DMS153 treated with DMSO at 0.1 percent for 48 hours (cell line): ENCODE measurements at regions not wholly inside any gene's neighbourhood (a gene's known extent, or its start where the extent isn't known, plus 50 kb on each side); places are given as distances from the start of the nearest gene placed in this dataset.

ENCODE experiments used
- DNase-seq: peaks from one replicate; lab custom pipeline; 2025; ENCODE audit not compliant: unreplicated experiment; lab: John Stamatoyannopoulos, UW

DNA sequence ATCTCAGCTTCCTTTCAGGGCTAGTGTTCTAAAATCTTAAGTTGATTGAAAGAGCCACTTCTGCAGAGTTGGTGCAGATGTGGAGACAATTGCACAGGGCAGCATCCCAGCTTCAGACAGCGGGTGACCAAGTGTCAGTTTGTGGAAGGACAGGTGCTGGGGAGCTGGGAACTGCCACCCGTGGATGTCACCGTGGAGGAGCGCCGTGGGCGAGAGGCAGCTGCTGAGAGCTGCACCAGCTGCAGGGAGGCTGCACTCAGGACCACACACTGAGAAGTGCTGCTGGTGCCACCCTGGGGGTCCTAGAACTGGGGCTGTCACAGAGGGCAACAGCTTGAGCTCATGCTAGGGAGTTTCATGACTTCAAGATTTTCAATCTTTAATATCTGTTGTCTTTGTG, 543.0 kb upstream of the FZD8 start:
- DNase-seq, result no peak

GRCh38 chr10:36183726-36184125, 541.6 kb upstream of the FZD8 start:
- DNase-seq, result no peak

- DNase-seq, result no peak
Observed at GRCh38 chr10:36183056-36183455, 541.0 kb upstream of the FZD8 start.

GRCh38 chr10:36182606-36183005, 540.5 kb upstream of the FZD8 start:
- no peak for DNase-seq

DNA sequence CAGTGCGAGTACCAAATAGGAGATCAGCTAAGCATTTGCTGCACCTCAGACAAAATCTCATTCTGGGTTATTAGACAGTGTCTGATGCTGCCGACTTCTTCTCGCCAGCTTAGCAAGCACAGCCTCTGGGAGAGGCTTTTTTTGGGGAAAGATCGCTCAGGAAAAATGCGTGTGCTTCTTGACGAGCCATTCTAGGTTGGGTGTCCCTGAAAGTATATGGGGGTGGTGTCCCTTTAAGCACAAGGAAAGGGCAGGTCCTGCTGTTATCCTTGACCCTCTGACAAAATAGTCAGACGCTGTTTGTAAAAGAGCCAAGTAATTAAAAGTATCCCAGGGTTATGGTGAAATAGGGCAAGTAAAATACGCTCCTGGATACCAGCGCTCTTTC, 540.1 kb upstream of the FZD8 start:
- no peak for DNase-seq

DNA sequence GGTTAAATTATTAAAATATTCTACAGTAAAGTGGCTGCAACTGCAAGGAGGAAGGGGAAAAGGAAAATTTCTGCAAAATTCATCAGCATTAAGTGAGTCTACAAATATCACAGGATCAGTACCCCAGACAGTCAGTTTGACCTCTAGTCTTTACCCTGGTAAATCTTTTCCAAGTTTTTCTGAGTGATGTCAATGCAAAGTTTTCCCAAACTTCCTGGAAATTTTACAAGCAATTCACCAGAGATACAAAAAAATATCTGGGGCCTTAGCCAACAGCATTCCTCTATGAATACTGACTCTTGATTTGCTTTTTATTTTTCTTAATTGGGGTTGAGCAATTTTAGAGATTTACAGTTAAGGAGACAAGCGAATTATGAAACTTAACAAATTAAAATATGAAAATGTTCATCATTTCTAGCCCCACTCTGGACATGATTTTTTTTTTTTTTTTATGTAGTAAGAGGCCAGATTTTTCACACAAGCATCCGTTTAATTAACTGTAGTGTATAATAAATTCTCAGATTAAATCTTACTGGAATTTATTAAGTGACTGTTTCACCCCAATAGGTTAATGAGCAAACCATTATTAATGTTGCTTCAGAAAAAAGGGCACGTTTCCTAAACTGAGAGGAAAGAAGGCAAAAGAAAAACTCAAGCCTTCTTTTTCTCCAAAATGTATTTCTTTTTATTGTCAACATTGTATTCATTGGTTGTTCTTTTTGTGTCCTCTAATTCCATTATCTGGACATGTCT, 539.5 kb upstream of the FZD8 start:
- DNase-seq, result no peak

DNA sequence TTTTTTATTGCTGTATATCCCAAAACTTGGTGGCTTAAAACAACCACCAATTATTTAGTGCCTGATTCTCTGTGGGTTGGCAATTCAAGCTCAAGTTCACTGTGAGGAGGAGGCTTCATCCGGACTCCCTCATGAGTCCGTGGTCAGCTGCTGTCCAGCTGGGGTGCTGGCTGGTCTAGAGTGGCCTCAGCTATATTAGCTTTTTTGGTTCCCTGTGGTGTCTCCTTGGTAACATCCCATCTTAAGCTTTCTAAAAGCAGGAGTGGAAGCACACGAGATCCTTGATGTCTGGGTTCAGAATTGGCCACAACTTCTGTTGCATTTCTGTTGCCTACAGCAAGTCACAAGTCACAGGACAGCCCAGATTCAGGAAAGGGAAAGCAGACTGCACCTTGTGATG, 536.5 kb upstream of the FZD8 start:
- DNase-seq, result no peak

DNA sequence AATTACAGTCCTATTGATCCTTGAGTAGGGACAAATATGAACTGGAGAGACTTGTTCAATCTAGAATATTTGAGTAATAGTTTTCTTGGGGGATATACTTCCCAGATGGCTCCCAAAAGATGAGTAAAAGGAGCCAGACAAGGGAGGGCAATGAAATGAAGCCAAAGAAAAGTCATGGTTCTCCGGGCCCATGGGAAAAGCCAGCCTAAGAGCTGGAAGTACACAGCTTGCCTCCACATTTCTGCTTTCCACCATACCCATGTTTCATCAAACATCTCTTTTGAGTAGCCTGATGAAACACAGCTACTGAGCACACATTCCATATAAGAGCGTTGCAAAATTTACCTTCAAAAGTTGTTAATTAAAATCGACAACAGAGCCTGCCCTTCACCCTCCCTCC, 535.0 kb upstream of the FZD8 start:
- DNase-seq, result no peak

DNA sequence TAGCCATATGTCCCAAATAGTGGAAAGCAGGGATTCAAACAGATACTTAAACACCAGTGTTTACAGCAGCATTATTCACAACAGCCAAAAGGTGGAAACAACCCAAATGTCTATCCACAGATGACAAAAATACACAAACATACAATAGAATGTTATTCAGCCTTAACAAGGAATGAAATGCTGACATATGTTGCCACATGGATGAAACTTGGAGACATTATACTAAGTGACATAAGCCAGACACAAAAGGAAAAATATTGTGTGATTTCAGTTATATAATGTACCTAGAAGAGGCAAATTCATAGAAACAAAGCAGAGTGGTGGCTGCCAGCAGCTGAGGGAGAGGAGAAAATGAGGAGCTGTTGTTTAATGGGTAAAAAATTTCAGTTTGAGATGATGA, 533.9 kb upstream of the FZD8 start:
- no peak for DNase-seq

GRCh38 chr10:36173364-36173763, 531.3 kb upstream of the FZD8 start:
- no peak for DNase-seq

DNA sequence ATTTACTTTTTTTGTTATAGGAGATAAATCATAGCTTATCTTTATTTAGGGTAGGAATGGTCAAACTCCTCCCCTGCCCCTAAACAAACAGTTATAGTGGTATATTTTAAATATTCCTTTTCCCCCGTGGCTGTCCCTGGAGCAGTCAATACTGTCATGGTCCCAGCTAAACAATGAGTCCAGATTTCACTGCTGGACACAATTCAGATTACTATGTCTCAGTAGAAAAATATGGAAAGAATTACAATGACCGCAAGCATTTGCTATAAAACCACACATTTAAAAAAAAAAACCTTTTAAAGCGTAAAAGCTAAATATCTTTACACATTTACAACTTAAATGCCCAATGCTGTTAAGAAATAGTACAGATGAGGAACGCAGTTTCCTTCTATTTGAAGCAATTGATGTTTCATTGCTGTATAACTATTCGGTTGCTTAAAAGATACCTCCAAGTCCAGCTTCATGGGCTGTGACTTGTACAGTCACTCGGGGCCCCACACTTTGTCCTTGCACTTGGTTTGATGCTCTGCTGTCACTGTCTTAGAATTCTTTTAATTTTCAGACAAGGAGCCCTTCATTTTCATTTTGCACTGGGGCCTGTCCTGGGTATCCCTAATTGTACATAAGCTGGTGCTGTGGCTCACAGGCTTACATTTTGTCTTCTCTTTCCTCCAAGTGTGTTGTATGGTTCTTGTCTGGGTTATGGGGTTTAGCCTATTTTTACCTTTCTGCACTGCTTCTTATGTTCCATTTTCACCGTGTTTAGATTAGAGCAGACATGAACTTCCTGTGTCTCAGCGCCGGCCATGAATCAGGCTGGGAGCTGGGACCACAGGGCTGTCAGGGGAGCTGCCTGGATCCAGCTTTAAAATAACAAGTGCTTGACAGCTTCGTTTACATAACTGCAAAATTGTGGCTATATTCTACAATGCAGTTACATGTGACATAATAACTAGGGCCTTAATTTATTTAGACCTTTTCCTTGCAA, 530.2 kb upstream of the FZD8 start:
- no peak for DNase-seq

DNA sequence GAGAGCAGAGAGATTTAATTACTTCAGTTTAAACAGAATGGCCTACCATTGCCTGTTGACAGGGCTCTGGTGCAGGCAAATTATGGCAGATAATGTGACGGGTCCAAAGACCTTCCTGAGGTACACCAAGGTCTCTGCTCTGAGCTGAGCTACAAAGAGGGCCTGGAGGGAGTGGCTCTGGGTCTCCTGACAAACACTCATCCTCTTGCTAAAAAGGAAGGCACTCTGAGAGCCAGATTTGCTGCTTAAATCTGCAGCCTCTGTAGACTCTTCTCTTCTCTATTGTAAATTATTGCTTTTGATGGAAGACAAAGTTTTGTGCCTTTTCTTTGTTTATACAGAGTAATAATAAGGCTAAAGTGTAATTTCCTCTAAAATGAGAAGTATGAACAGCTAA, 529.5 kb upstream of the FZD8 start:
- DNase-seq, result no peak

DNA sequence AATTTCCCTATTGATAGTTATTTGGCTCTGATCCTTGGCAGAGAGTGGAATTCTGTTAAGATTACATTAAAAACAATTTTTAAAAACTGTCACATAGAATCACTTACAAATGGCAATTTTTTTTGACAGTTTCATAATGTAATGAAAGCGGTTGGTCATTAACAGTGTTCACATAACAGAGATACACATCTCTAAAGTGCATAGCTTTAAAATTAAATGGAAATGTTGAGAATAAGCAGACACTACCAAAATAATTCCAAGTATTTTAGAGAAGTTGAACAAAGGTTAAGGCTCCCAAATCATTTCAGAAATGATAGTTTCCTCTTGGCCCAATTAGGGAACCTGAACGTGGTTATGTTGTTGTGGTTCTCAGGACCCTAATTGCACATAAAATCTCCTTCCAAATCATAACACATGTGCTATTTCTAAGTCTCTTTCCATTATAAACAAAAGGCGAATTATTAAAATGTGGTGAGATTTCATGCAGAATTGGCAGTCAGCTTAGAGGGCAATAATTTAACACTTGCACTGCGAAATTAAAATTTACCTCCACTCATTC, 528.9 kb upstream of the FZD8 start:
- DNase-seq, result no peak

- no peak for DNase-seq
Observed at GRCh38 chr10:36170142-36170719, 528.1 kb upstream of the FZD8 start.

DNA sequence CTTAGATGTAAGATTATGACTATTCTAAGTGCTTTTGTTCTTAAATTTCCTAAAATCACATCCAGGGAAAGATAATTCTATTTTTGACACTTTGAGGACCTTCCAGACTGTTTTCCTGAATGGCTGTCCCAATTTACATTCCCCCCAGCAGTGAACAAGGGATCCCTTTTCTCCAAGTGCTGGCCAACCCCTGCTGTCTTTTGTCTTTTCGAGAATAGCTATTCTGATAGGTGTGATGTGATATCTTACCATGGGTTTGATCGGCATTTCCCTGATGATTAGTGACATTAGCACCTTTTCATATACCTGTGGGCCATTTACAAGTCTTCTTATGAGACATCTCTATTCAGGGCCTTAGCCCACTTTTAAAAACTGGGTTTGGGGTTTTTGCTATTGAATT, 526.7 kb upstream of the FZD8 start:
- no peak for DNase-seq

DNA sequence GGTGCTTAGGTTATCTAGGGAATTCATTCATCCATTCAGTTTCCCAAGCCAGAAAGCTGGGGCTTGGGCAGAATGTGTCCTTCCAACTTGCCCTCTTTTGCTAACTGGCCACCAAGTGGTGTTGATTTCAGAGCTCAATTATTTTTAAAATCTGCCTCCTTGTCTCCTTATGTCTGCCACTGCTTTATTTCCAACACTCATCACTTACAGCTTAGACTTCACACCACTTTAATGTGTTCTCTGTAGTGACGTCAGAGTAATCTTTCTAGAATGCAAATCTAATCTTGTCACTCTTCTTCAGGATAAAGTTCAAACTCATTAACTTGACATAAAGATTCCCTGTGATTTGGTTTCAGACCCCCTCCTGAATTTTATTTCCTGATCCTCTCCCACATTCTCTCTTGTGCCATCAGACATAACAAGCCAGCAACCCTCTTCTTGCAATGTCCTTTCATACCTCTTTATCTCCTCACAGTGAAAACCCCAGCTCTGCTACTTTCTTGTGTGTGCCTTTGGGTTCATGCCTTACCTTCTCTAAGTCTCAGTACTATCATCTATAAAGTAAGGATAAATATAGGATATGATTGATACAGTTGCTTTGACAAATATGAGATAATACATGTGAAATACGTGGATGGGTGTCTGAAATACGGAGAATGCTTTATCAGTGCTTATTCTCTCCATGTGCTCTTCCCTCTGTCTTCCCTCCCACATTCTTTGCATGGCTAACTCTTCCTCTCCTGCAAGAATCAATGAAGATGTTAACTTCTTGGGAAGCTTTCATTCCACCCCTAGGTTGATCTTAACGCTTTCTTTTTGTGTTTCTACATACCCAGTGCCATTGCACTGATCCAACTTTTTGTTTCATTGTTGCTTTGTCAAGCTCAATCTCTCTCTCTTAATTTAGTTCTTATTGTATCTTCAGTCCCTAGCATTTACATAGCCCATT, 522.7 kb upstream of the FZD8 start:
- no peak for DNase-seq

- DNase-seq, result no peak
Observed at GRCh38 chr10:36163827-36164226, 521.7 kb upstream of the FZD8 start.

DNA sequence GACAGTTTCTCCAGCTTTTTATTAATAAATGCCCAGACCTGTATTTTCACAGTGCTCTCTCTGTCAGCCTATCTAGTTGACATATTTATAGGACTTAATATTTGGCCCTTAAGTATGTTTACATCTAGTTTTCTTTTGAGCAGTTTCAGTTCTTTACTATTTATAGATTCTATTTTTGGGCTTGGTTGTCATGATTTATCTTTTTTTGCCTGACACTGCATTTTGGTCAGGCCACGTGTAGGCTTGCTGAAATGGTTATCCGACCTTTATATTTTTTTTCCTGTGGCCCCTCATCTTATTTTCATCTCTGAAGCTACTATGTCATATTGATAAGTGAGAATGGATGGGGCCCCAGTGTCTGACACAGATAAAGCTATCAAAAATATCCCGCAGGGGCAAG, 515.4 kb upstream of the FZD8 start:
- DNase-seq, result no peak

GRCh38 chr10:36148207-36148606, 506.1 kb upstream of the FZD8 start:
- no peak for DNase-seq

DNA sequence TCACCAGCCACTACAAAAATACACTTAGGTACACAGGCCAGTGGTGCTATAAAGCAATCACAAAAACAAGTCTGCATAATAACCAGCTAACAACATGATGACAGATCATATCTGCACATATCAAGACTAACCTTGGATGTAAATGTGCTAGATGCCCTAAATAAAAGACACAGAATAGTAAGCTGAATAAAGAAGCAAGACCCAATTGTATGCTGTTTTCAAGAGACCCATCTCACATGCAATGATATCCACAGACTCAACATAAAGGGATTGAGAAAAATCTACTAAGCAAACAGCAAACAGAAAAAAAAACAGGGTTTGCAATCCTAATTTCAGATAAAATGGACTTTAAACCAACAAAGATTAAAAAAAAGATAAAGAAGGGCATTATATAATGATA, 505.4 kb upstream of the FZD8 start:
- no peak for DNase-seq
